ENCODE measurements at regions not wholly inside any gene's neighbourhood (a gene's known extent, or its start where the extent isn't known, plus 50 kb on each side); places are given as distances from the start of the nearest gene placed in this dataset.
"Not testable (repeated sequence)": the region's sequence is repeated elsewhere in the genome, so short reads cannot be mapped to it uniquely, and the experiment has no call there.

DNA sequence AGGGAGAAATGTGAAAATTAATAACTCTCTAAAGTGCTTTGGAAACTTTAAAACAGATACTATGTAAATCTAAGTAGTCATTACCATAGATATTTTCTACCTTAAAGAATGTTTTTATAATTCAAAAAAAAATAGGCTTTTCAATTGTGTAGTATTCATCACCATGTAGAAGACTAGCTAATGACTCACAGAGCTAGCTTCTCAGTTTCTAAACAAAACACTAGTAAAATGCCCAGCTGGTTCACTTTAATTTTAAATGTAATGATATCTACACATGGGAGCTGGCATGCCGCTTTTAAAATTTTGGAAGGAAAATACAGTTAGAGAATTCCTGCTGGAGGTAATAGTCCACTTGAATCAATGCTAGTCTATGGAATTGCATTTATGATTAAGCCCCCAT, 509.8 kb downstream of the CSNK1G3 start:
- intact Hi-C loops (cut with DNase I; ENCODE audit: low total_unique reads) (no loop called here), in situ Hi-C loops (cut with MboI; ENCODE audit: low sequenced_read_pairs in 4 of 4) (no loop called here)
- no peak for DNase-seq
- Histone ChIP-seq H3K36me3 (no peaks in the 10 kb centered on the region), H3K9me3 (no peaks in the 10 kb centered on the region), H3K4me3 (no peak overlapping the region), H3K27ac (no peak overlapping the region), H3K4me1 (no peaks in the 10 kb centered on the region), H3K27me3 (no peaks in the 10 kb centered on the region)
- ATAC-seq = no peak
- TF ChIP-seq, protein P1, sequence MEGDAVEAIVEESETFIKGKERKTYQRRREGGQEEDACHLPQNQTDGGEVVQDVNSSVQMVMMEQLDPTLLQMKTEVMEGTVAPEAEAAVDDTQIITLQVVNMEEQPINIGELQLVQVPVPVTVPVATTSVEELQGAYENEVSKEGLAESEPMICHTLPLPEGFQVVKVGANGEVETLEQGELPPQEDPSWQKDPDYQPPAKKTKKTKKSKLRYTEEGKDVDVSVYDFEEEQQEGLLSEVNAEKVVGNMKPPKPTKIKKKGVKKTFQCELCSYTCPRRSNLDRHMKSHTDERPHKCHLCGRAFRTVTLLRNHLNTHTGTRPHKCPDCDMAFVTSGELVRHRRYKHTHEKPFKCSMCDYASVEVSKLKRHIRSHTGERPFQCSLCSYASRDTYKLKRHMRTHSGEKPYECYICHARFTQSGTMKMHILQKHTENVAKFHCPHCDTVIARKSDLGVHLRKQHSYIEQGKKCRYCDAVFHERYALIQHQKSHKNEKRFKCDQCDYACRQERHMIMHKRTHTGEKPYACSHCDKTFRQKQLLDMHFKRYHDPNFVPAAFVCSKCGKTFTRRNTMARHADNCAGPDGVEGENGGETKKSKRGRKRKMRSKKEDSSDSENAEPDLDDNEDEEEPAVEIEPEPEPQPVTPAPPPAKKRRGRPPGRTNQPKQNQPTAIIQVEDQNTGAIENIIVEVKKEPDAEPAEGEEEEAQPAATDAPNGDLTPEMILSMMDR (IDR thresholded peaks at IDR 0.05 in 4 of 5, conservative IDR thresholded peaks at IDR 0.05 in 1 of 5) = no peak
- TF ChIP-seq POLR2A (IDR thresholded peaks at IDR 0.05) = no peak

DNA sequence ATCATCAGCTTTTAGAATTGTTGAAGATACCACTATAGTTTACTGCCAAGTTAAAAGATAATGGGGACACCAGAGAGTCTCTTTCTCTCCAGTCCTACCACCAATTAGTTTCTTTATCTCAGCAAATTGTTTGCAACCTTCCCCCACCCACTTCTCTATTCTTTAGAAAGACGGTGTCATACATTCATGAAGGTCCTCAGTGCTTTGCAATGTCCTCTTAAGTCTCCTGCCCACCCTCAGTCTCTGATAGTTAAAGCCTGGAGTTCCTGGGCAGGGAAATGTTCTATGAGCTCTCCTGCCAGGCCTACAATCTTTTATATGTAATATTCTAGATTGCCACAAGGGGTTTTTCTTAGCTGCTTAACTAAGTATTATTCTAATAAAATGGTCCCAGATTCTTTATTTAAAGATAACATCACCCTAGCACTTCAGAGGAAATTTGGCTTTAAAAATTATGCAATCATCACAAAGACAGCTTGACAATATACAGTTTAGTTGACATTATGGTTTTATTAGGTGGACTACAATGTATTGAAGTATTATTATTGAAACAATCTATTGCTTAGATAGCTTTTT, 509.2 kb downstream of the CSNK1G3 start:
- Histone ChIP-seq H3K27ac (no peak overlapping the region), H3K4me3 (no peak overlapping the region), H3K36me3 (no peaks in the 10 kb centered on the region), H3K4me1 (no peaks in the 10 kb centered on the region), H3K27me3 (no peaks in the 10 kb centered on the region), H3K9me3 (no peaks in the 10 kb centered on the region)
- no peak for TF ChIP-seq POLR2A (IDR thresholded peaks at IDR 0.05)
- TF ChIP-seq, protein P1 (IDR thresholded peaks at IDR 0.05 in 4 of 5, conservative IDR thresholded peaks at IDR 0.05 in 1 of 5) = no peak
- intact Hi-C loops (cut with DNase I; ENCODE audit: low total_unique reads) = no loop called here
- no peak for DNase-seq
- in situ Hi-C loops (cut with MboI; ENCODE audit: low sequenced_read_pairs in 4 of 4) = no loop called here
- ATAC-seq = no peak

DNA sequence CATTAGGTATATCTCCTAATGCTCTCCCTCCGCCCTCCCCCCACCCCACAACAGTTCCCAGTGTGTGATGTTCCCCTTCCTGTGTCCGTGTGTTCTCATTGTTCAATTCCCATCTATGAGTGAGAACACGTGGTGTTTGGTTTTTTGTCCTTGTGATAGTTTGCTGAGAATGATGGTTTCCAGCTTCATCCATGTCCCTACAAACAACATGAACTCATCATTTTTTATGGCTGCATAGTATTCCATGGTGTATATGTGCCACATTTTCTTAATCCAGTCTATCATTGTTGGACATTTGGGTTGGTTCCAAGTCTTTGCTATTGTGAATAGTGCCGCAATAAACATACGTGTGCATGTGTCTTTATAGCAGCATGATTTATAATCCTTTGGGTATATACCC, 505.3 kb downstream of the CSNK1G3 start:
- DNase-seq; in situ Hi-C loops (cut with MboI; ENCODE audit: low sequenced_read_pairs in 4 of 4); H3K27ac ChIP-seq; H3K27me3 ChIP-seq; H3K36me3 ChIP-seq; intact Hi-C loops (cut with DNase I; ENCODE audit: low total_unique reads); H3K4me1 ChIP-seq; H3K4me3 ChIP-seq; ATAC-seq; H3K9me3 ChIP-seq: not testable (repeated sequence)

DNA sequence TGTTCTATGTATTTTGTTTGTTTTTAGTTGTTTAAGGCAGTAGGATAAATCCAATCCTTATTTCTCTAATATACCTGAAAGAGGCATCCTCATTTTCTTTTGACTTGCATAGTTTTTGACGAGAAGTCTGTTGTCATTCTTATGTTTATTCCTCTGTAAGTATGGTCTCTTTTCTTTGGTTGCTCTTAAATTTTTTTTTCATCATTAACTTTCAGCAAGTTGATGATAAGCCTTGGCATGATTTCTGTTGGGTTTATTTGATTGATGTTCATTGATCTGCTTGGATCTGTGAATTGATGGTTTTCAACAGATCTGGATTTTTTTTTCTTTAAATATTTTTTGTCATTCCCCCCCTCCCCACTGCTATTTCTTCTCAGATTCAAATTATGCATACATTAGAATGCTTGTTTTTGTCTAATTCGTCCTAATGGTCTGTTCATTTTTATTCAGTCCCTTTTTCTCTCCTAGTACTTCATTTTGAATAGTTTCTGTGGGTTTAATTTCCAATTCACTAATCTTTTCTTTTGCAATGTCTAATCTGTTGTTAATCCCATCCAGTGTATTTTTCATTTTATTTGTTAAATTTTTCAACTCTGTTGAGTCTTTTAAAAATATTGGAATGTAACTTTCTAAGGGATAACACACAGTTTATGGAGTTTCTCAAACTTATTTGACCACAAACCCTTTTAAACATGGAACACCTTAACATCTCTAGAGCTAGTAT, 495.9 kb downstream of the CSNK1G3 start:
- no peak overlapping the region for H3K27ac ChIP-seq
- TF ChIP-seq POLR2A (IDR thresholded peaks at IDR 0.05) = no peak
- TF ChIP-seq, protein P1 (IDR thresholded peaks at IDR 0.05 in 4 of 5, conservative IDR thresholded peaks at IDR 0.05 in 1 of 5) = no peak
- intact Hi-C loops (cut with DNase I; ENCODE audit: low total_unique reads) (no loop called here), in situ Hi-C loops (cut with MboI; ENCODE audit: low sequenced_read_pairs in 4 of 4) (no loop called here)
- H3K9me3 ChIP-seq = peaks cover 0 to 3% (median 0%) of the 10 kb centered on the region in 3 donors
- H3K27me3 ChIP-seq = no peaks in the 10 kb centered on the region
- no peaks in the 10 kb centered on the region for H3K4me1 ChIP-seq
- no peaks in the 10 kb centered on the region for H3K36me3 ChIP-seq
- H3K4me3 ChIP-seq = no peak overlapping the region
- DNase-seq (no peak), ATAC-seq (no peak)

DNA sequence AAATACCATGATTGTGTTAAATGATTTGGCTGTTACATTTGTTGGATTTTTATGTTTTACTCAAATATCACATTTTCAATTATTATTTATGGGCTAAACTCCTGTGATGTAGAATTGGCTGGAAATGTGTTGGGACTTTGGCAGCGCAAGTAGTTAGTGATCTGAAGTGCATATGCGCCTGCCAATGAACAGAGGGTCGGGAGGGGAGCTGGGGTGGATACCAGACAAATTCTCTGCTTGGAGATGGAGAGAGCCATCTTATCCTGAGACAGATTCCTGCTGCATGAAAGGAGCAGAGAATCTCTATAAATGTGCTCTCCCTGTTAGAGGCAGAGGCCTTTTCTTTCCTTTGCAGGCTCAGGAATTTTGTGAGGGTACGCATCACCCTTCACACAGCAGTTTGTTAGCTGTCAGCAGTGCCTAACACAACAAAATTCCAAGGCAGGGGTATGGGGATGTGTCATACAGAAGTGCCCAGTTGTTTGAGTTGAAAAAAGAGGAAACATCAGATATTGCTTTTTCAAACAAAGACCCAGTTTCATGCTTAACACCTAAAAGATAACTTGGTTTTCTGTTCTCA, 489.1 kb downstream of the CSNK1G3 start:
- intact Hi-C loops (cut with DNase I; ENCODE audit: low total_unique reads) = no loop called here
- ATAC-seq = no peak
- Histone ChIP-seq H3K9me3 (no peaks in the 10 kb centered on the region), H3K27me3 (no peaks in the 10 kb centered on the region), H3K27ac (no peak overlapping the region), H3K36me3 (no peaks in the 10 kb centered on the region), H3K4me3 (no peak overlapping the region), H3K4me1 (no peaks in the 10 kb centered on the region)
- in situ Hi-C loops (cut with MboI; ENCODE audit: low sequenced_read_pairs in 4 of 4) = no loop called here
- DNase-seq = no peak
- no peak for TF ChIP-seq POLR2A (IDR thresholded peaks at IDR 0.05)

Measured in gastrocnemius medialis (tissue), 4 donors.